Gastrocnemius medialis (tissue), 4 donors: ENCODE measurements at regions not wholly inside any gene's neighbourhood (a gene's known extent, or its start where the extent isn't known, plus 50 kb on each side); places are given as distances from the start of the nearest gene placed in this dataset.

Experiments used
- CTCF ChIP-seq, 5 experiments: fragments of 450-650 bp in 3 of 5; fragments of 200-600 bp in 2 of 5; sonication (generic) in 2 of 5; IDR thresholded peaks in 4 of 5; conservative IDR thresholded peaks in 1 of 5; 1 replicate in 4 of 5; 2 replicates in 1 of 5; pipeline ENCODE4 v1.5.1; 2016 to 2019; ENCODE audit warnings: antibody characterized with exemption in 5 of 5, mild to moderate bottlenecking in 3 of 5, moderate library complexity in 3 of 5
- POLR2A ChIP-seq, 2 donors: fragments of 450-650 bp; IDR thresholded peaks; one replicate each; pipeline ENCODE4 v1.6.1; 2017; ENCODE audit warnings: antibody characterized with exemption in 2 of 2, mild to moderate bottlenecking in 2 of 2, moderate library complexity in 2 of 2

DNA sequence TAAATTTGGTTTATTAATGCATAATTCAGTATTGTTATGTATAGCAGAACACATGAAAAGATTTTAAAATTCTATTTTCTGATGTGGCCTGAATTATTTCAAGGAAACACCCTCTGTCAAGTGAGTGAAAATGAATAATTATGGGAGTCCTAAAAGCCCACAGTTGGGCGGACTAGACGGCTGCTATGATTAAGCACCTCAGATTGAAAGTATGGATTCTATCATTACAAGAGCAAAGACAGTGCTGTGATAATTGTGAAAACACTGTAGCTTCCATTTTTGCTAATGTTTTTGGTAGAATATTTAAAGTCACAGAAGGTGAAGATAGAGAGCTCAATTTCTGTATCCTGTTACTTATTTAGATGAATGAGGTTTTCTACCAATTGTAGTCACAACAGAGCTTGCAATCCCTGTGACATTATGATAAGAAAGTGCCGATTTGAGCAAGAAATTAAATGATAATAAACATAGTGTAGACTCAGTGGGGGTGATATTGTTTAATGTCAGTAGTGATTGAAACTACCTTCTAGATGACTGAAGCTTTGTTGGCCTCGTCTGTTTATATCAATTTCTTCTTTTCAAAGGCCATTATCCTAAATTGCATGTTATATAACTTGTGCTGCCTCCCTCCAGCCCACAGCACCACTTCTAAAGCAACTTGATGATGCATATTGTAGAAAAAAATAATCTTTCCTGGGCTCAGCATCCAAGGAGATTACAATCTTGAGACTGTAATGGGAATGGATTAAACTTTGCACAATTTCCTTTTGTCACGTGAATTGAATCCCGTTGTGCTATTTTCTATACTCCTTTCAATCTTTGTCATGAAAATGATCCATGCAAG is 359.8 kb downstream of the BTG1 start:
- no peak for TF ChIP-seq POLR2A (IDR thresholded peaks at IDR 0.05)
- TF ChIP-seq CTCF (IDR thresholded peaks at IDR 0.05 in 4 of 5, conservative IDR thresholded peaks at IDR 0.05 in 1 of 5) = no peak
